ENCODE measurements at regions not wholly inside any gene's neighbourhood (a gene's known extent, or its start where the extent isn't known, plus 50 kb on each side); places are given as distances from the start of the nearest gene placed in this dataset.

- H3K14ac ChIP-seq (ENCODE audit: low read length): no peak overlapping the region
- H3K4me3 ChIP-seq (ENCODE audit: low read length in 2 of 2): no peak overlapping the region
- H2BK12ac ChIP-seq (ENCODE audit: low read length): no peak overlapping the region
- H2BK15ac ChIP-seq (ENCODE audit: low read length): no peak overlapping the region
- H3K23ac ChIP-seq (ENCODE audit: low read depth, low read length, poor library complexity): no peak overlapping the region
- no peak overlapping the region for H2AFZ ChIP-seq (ENCODE audit: low read length)
- H2BK120ac ChIP-seq (ENCODE audit: low read depth, low read length): no peak overlapping the region
- H3K27me3 ChIP-seq (ENCODE audit: control insufficient read depth in 3 of 3, insufficient read depth in 3 of 3, low read depth in 1 of 3, low read length in 3 of 3): no peaks in the 10 kb centered on the region
- H3K9me3 ChIP-seq (replicated peaks in 1 of 2; ENCODE audit: control insufficient read depth in 2 of 2, insufficient read depth in 1 of 2, low read depth in 1 of 2, low read length in 2 of 2): no peaks in the 10 kb centered on the region
- H3K79me1 ChIP-seq (ENCODE audit: low read depth, low read length): no peaks in the 10 kb centered on the region
- no peak overlapping the region for H4K8ac ChIP-seq (ENCODE audit: low read depth, low read length)
- no peaks in the 10 kb centered on the region for H3K4me1 ChIP-seq (ENCODE audit: control insufficient read depth in 2 of 2, insufficient read depth in 1 of 2, low read depth in 1 of 2, low read length in 2 of 2)
- no peak overlapping the region for H3K18ac ChIP-seq (ENCODE audit: low read length)
- H3K36me3 ChIP-seq (replicated peaks in 1 of 2; ENCODE audit: control insufficient read depth in 2 of 2, insufficient read depth in 2 of 2, low read length in 2 of 2): no peaks in the 10 kb centered on the region
- DNase-seq (ENCODE audit: low spot score): peak; percentile 24
- H2BK5ac ChIP-seq (ENCODE audit: low read length): no peak overlapping the region
- no CpG with 5 or more reads among the region's 1 CpG for WGBS, 2 donors (ENCODE audit: extremely low coverage in 2 of 2, insufficient read length in 2 of 2, insufficient replicate concordance in 1 of 2)
- H4K91ac ChIP-seq (ENCODE audit: low read depth, low read length, poor library complexity): no peak overlapping the region
- no peak overlapping the region for H3K27ac ChIP-seq (replicated peaks; ENCODE audit: low read length)
- no peak overlapping the region for H3K4me2 ChIP-seq (ENCODE audit: insufficient read depth, low read length, poor library complexity, severe bottlenecking)
- no peak overlapping the region for H3K4ac ChIP-seq (ENCODE audit: low read length)
- no peak overlapping the region for H2AK5ac ChIP-seq (ENCODE audit: low read depth, low read length)
- no peak overlapping the region for H3K9ac ChIP-seq (ENCODE audit: low read depth, low read length, poor library complexity)
These were observed 477.2 kb downstream of the TRIB2 start for GRCh38 chr2:13193900-13194299.

GRCh38 chr2:13195270-13195669, 478.5 kb downstream of the TRIB2 start:
- no peak overlapping the region for H3K18ac ChIP-seq (ENCODE audit: low read length)
- no peak overlapping the region for H3K9ac ChIP-seq (ENCODE audit: low read depth, low read length, poor library complexity)
- H4K8ac ChIP-seq (ENCODE audit: low read depth, low read length): no peak overlapping the region
- no peak overlapping the region for H2AK5ac ChIP-seq (ENCODE audit: low read depth, low read length)
- no peak overlapping the region for H2BK120ac ChIP-seq (ENCODE audit: low read depth, low read length)
- H3K9me3 ChIP-seq (replicated peaks in 1 of 2; ENCODE audit: control insufficient read depth in 2 of 2, insufficient read depth in 1 of 2, low read depth in 1 of 2, low read length in 2 of 2): no peaks in the 10 kb centered on the region
- H3K27ac ChIP-seq (replicated peaks; ENCODE audit: low read length): no peak overlapping the region
- H2AFZ ChIP-seq (ENCODE audit: low read length): no peak overlapping the region
- H2BK5ac ChIP-seq (ENCODE audit: low read length): no peak overlapping the region
- no peaks in the 10 kb centered on the region for H3K4me1 ChIP-seq (ENCODE audit: control insufficient read depth in 2 of 2, insufficient read depth in 1 of 2, low read depth in 1 of 2, low read length in 2 of 2)
- H3K23ac ChIP-seq (ENCODE audit: low read depth, low read length, poor library complexity): no peak overlapping the region
- H3K14ac ChIP-seq (ENCODE audit: low read length): no peak overlapping the region
- no peak overlapping the region for H3K4ac ChIP-seq (ENCODE audit: low read length)
- no peak for DNase-seq (ENCODE audit: low spot score)
- no peak overlapping the region for H3K4me2 ChIP-seq (ENCODE audit: insufficient read depth, low read length, poor library complexity, severe bottlenecking)
- WGBS, 2 donors (ENCODE audit: extremely low coverage in 2 of 2, insufficient read length in 2 of 2, insufficient replicate concordance in 1 of 2): no CpG with 5 or more reads among the region's 1 CpG
- H2BK12ac ChIP-seq (ENCODE audit: low read length): no peak overlapping the region
- no peaks in the 10 kb centered on the region for H3K36me3 ChIP-seq (replicated peaks in 1 of 2; ENCODE audit: control insufficient read depth in 2 of 2, insufficient read depth in 2 of 2, low read length in 2 of 2)
- H4K91ac ChIP-seq (ENCODE audit: low read depth, low read length, poor library complexity): no peak overlapping the region
- H3K79me1 ChIP-seq (ENCODE audit: low read depth, low read length): no peaks in the 10 kb centered on the region
- no peak overlapping the region for H2BK15ac ChIP-seq (ENCODE audit: low read length)
- H3K4me3 ChIP-seq (ENCODE audit: low read length in 2 of 2): no peak overlapping the region
- H3K27me3 ChIP-seq (ENCODE audit: control insufficient read depth in 3 of 3, insufficient read depth in 3 of 3, low read depth in 1 of 3, low read length in 3 of 3): no peaks in the 10 kb centered on the region

GRCh38 chr2:13197248-13197647, 480.5 kb downstream of the TRIB2 start:
- Histone ChIP-seq H3K14ac (ENCODE audit: low read length) (no peak overlapping the region), H3K4me1 (ENCODE audit: control insufficient read depth in 2 of 2, insufficient read depth in 1 of 2, low read depth in 1 of 2, low read length in 2 of 2) (no peaks in the 10 kb centered on the region), H3K4ac (ENCODE audit: low read length) (no peak overlapping the region), H2BK15ac (ENCODE audit: low read length) (no peak overlapping the region), H2BK12ac (ENCODE audit: low read length) (no peak overlapping the region), H2BK120ac (ENCODE audit: low read depth, low read length) (no peak overlapping the region), H2AFZ (ENCODE audit: low read length) (no peak overlapping the region), H3K4me3 (ENCODE audit: low read length in 2 of 2) (no peak overlapping the region), H3K9ac (ENCODE audit: low read depth, low read length, poor library complexity) (no peak overlapping the region), H3K18ac (ENCODE audit: low read length) (no peak overlapping the region), H3K36me3 (replicated peaks in 1 of 2; ENCODE audit: control insufficient read depth in 2 of 2, insufficient read depth in 2 of 2, low read length in 2 of 2) (no peaks in the 10 kb centered on the region), H3K4me2 (ENCODE audit: insufficient read depth, low read length, poor library complexity, severe bottlenecking) (no peak overlapping the region), H3K23ac (ENCODE audit: low read depth, low read length, poor library complexity) (no peak overlapping the region), H4K8ac (ENCODE audit: low read depth, low read length) (no peak overlapping the region), H2AK5ac (ENCODE audit: low read depth, low read length) (no peak overlapping the region), H3K27ac (replicated peaks; ENCODE audit: low read length) (no peak overlapping the region), H3K27me3 (ENCODE audit: control insufficient read depth in 3 of 3, insufficient read depth in 3 of 3, low read depth in 1 of 3, low read length in 3 of 3) (no peaks in the 10 kb centered on the region), H3K79me1 (ENCODE audit: low read depth, low read length) (no peaks in the 10 kb centered on the region), H4K91ac (ENCODE audit: low read depth, low read length, poor library complexity) (no peak overlapping the region), H2BK5ac (ENCODE audit: low read length) (no peak overlapping the region), H3K9me3 (replicated peaks in 1 of 2; ENCODE audit: control insufficient read depth in 2 of 2, insufficient read depth in 1 of 2, low read depth in 1 of 2, low read length in 2 of 2) (no peaks in the 10 kb centered on the region)
- no CpG with 5 or more reads among the region's 1 CpG for WGBS, 2 donors (ENCODE audit: extremely low coverage in 2 of 2, insufficient read length in 2 of 2, insufficient replicate concordance in 1 of 2)
- no peak for DNase-seq (ENCODE audit: low spot score)

- Histone ChIP-seq H3K18ac (ENCODE audit: low read length) (no peak overlapping the region), H2BK15ac (ENCODE audit: low read length) (no peak overlapping the region), H3K4ac (ENCODE audit: low read length) (no peak overlapping the region), H4K91ac (ENCODE audit: low read depth, low read length, poor library complexity) (no peak overlapping the region), H2AK5ac (ENCODE audit: low read depth, low read length) (no peak overlapping the region), H3K9me3 (replicated peaks in 1 of 2; ENCODE audit: control insufficient read depth in 2 of 2, insufficient read depth in 1 of 2, low read depth in 1 of 2, low read length in 2 of 2) (no peaks in the 10 kb centered on the region), H3K9ac (ENCODE audit: low read depth, low read length, poor library complexity) (no peak overlapping the region), H3K79me1 (ENCODE audit: low read depth, low read length) (no peaks in the 10 kb centered on the region), H2BK120ac (ENCODE audit: low read depth, low read length) (no peak overlapping the region), H3K4me2 (ENCODE audit: insufficient read depth, low read length, poor library complexity, severe bottlenecking) (no peak overlapping the region), H3K23ac (ENCODE audit: low read depth, low read length, poor library complexity) (no peak overlapping the region), H3K36me3 (replicated peaks in 1 of 2; ENCODE audit: control insufficient read depth in 2 of 2, insufficient read depth in 2 of 2, low read length in 2 of 2) (no peaks in the 10 kb centered on the region), H3K14ac (ENCODE audit: low read length) (no peak overlapping the region), H2AFZ (ENCODE audit: low read length) (no peak overlapping the region), H3K4me3 (ENCODE audit: low read length in 2 of 2) (no peak overlapping the region), H3K4me1 (ENCODE audit: control insufficient read depth in 2 of 2, insufficient read depth in 1 of 2, low read depth in 1 of 2, low read length in 2 of 2) (no peaks in the 10 kb centered on the region), H2BK5ac (ENCODE audit: low read length) (no peak overlapping the region), H2BK12ac (ENCODE audit: low read length) (no peak overlapping the region), H3K27ac (replicated peaks; ENCODE audit: low read length) (no peak overlapping the region), H4K8ac (ENCODE audit: low read depth, low read length) (no peak overlapping the region), H3K27me3 (ENCODE audit: control insufficient read depth in 3 of 3, insufficient read depth in 3 of 3, low read depth in 1 of 3, low read length in 3 of 3) (no peaks in the 10 kb centered on the region)
- no CpG with 5 or more reads among the region's 2 CpGs for WGBS, 2 donors (ENCODE audit: extremely low coverage in 2 of 2, insufficient read length in 2 of 2, insufficient replicate concordance in 1 of 2)
- no peak for DNase-seq (ENCODE audit: low spot score)
These were observed 485.2 kb downstream of the TRIB2 start for GRCh38 chr2:13201924-13202323.

Measured in neuronal stem cell (in vitro differentiated cells).